Ishikawa (cell line): ENCODE measurements at regions not wholly inside any gene's neighbourhood (a gene's known extent, or its start where the extent isn't known, plus 50 kb on each side); places are given as distances from the start of the nearest gene placed in this dataset.

Experiments
- CEBPB ChIP-seq: IDR thresholded peaks from 2 replicates; pipeline ENCODE4 v1.6.1; 2012
- CREB1 ChIP-seq: IDR thresholded peaks from 2 replicates; pipeline ENCODE4 v1.6.1; 2012; ENCODE audit warnings: low read depth
- EGR1 ChIP-seq: IDR thresholded peaks from 2 replicates; pipeline ENCODE4 v1.6.1; 2012
- EP300 ChIP-seq: IDR thresholded peaks from 2 replicates; pipeline ENCODE4 v1.6.1; 2012; ENCODE audit warnings: borderline replicate concordance
- FOXM1 ChIP-seq: IDR thresholded peaks from 2 replicates; pipeline ENCODE4 v1.6.1; 2012; ENCODE audit warnings: low read depth, borderline replicate concordance
- NFIC ChIP-seq: IDR thresholded peaks from 2 replicates; pipeline ENCODE4 v1.6.1; 2012
- RAD21 ChIP-seq: IDR thresholded peaks from 2 replicates; pipeline ENCODE4 v1.6.1; 2012; ENCODE audit warnings: low read depth
- TAF1 ChIP-seq: IDR thresholded peaks from 2 replicates; pipeline ENCODE4 v1.6.1; 2012; ENCODE audit warnings: low read depth, mild to moderate bottlenecking
- TCF12 ChIP-seq: IDR thresholded peaks from 2 replicates; pipeline ENCODE4 v1.6.1; 2012; ENCODE audit warnings: low read depth
- TEAD4 ChIP-seq: IDR thresholded peaks from 2 replicates; pipeline ENCODE4 v1.6.1; 2012
- YY1 ChIP-seq: IDR thresholded peaks from 2 replicates; pipeline ENCODE4 v1.6.1; 2012; ENCODE audit warnings: low read depth
- ZBTB7A ChIP-seq: IDR thresholded peaks from 2 replicates; pipeline ENCODE4 v1.6.1; 2012; ENCODE audit warnings: low read depth
- TF ChIP-seq, protein P1 (sequence below): IDR thresholded peaks from 2 replicates; pipeline ENCODE4 v1.6.1; 2012; ENCODE audit warnings: low read depth, mild to moderate bottlenecking
- TF ChIP-seq, protein P2 (sequence below): IDR thresholded peaks from 2 replicates; pipeline ENCODE4 v1.6.1; 2012
- TF ChIP-seq, protein P3 (sequence below): IDR thresholded peaks from 2 replicates; pipeline ENCODE4 v1.6.1; 2012

DNA sequence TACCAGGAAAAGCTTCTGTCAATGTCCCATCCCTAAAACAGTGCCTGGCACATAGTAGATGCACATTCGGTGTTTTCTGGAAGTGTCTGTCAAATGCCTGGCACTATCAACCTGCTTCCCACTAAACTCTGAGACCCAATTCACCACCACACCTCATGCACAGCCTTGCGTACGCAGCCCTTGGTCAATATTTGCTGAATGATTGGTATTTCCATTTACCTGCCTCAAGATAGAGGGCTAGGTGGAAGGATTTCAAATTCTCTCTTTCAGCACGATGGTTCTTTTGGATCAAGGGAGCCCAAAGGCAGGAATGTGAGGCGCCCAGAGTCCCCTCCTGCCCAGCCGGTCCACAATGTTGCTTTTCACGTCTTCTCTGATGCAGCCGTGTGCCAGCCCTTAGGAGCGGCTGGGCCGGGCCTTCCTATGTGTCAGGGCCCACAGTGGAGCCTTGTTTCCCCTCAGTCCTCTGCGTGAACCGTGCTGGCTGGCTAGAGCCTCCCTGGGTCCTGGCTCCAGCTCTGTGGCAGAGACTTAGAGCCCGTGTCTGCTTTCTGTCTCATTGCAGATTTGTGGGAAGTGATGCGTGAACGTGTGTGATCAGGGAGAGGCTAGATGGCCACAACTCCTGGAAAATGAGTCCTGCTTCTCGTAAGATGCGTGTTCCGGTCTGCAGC lies 99.9 kb upstream of the RFLNA start:
- TF ChIP-seq CEBPB: no peak
- no peak for TF ChIP-seq EGR1
- TF ChIP-seq TCF12: no peak
- no peak for TF ChIP-seq RAD21
- TF ChIP-seq NFIC: no peak
- TF ChIP-seq, protein P1, sequence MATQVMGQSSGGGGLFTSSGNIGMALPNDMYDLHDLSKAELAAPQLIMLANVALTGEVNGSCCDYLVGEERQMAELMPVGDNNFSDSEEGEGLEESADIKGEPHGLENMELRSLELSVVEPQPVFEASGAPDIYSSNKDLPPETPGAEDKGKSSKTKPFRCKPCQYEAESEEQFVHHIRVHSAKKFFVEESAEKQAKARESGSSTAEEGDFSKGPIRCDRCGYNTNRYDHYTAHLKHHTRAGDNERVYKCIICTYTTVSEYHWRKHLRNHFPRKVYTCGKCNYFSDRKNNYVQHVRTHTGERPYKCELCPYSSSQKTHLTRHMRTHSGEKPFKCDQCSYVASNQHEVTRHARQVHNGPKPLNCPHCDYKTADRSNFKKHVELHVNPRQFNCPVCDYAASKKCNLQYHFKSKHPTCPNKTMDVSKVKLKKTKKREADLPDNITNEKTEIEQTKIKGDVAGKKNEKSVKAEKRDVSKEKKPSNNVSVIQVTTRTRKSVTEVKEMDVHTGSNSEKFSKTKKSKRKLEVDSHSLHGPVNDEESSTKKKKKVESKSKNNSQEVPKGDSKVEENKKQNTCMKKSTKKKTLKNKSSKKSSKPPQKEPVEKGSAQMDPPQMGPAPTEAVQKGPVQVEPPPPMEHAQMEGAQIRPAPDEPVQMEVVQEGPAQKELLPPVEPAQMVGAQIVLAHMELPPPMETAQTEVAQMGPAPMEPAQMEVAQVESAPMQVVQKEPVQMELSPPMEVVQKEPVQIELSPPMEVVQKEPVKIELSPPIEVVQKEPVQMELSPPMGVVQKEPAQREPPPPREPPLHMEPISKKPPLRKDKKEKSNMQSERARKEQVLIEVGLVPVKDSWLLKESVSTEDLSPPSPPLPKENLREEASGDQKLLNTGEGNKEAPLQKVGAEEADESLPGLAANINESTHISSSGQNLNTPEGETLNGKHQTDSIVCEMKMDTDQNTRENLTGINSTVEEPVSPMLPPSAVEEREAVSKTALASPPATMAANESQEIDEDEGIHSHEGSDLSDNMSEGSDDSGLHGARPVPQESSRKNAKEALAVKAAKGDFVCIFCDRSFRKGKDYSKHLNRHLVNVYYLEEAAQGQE: no peak

DNA sequence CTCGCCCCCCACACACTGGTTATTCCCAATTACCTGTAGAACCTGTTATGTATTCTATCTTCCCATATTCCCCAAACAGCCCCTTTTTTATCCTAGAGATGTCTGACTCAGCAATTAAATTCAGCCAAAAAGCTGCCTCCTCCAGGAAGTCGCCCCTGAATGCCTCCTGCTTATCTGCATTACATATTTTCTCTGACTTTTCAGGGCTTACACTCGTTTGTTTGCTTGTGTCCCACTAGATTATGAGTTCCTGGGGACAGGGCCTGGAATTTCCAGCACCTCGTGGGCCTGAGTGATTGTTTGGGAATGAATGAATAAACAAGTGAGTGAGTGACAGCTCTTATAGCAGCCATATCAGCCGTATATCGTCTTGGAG lies 99.3 kb upstream of the RFLNA start:
- TF ChIP-seq EGR1 (no peak), ZBTB7A (no peak), NFIC (no peak), FOXM1 (no peak), RAD21 (no peak), TEAD4 (no peak), EP300 (no peak), YY1 (no peak), TAF1 (no peak), CREB1 (no peak)
- TF ChIP-seq, protein P1: no peak
- TF ChIP-seq, protein P2, sequence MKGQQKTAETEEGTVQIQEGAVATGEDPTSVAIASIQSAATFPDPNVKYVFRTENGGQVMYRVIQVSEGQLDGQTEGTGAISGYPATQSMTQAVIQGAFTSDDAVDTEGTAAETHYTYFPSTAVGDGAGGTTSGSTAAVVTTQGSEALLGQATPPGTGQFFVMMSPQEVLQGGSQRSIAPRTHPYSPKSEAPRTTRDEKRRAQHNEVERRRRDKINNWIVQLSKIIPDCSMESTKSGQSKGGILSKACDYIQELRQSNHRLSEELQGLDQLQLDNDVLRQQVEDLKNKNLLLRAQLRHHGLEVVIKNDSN: no peak
- TF ChIP-seq, protein P3, sequence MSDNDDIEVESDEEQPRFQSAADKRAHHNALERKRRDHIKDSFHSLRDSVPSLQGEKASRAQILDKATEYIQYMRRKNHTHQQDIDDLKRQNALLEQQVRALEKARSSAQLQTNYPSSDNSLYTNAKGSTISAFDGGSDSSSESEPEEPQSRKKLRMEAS: no peak

DNA sequence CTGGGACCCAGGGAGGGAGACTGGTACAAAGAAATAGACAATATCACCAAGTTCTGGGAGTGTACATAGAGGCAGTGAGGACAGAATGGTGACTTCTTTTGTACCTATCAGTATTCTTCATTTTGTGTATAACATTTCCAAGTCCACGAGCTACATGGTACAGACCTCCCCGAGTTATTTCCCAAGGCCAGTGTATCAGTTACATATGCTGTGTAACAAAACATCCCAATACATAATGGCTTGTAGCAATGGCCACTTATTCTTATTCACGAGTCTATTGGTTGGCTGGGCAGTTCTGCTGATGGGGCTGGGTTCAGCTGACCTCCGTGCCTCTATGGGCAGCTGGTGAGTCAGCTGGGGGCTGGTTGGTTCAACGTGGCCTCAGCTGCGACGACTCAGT lies 98.7 kb upstream of the RFLNA start:
- TF ChIP-seq FOXM1 (no peak), NFIC (no peak), CREB1 (no peak), CEBPB (no peak), TAF1 (no peak), TCF12 (no peak), TEAD4 (no peak), EP300 (no peak), YY1 (no peak), ZBTB7A (no peak), EGR1 (no peak), RAD21 (no peak)
- TF ChIP-seq, protein P1: no peak
- TF ChIP-seq, protein P3: no peak
- TF ChIP-seq, protein P2: no peak

DNA sequence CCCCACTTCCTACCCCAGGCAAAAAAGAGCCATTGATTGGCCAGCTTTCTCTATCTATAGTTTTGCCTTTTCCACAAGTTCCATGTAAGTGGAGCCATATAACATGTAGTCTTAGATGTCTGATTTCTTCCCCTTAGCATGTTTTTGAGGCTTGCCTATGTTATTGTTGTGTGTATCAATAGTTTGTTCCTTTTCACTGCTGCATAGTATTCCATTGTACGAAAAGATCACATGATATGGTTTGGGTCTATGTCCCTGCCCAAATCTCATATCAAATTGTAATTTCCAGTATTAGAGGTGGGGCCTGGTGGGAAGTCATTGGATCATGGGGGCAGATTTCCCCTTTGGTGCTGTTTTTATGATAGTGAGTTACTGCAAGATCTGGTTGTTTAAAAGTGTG lies 93.6 kb upstream of the RFLNA start:
- TF ChIP-seq EP300: no peak
- TF ChIP-seq RAD21: no peak
- TF ChIP-seq, protein P2: no peak
- TF ChIP-seq, protein P1: no peak
- TF ChIP-seq TAF1: no peak
- TF ChIP-seq CREB1: no peak
- no peak for TF ChIP-seq FOXM1
- no peak for TF ChIP-seq EGR1
- TF ChIP-seq TEAD4: no peak
- TF ChIP-seq CEBPB: no peak
- no peak for TF ChIP-seq ZBTB7A
- no peak for TF ChIP-seq TCF12
- TF ChIP-seq, protein P3: no peak
